IPS DF 4.7 (cell line): ENCODE measurements at regions not wholly inside any gene's neighbourhood (a gene's known extent, or its start where the extent isn't known, plus 50 kb on each side); places are given as distances from the start of the nearest gene placed in this dataset.

ENCODE experiments used
- DNase-seq: peaks from one replicate; pipeline ENCODE4 v3.0.0-alpha.2; 2013; ENCODE audit warnings: low spot score; ENCODE audit errors: extremely low read depth

- DNase-seq, result no peak
Observed at GRCh38 chr5:54743997-54744788, 226.6 kb downstream of the SNX18 start.

- DNase-seq, result no peak
Observed at GRCh38 chr5:54743581-54743980, 226.0 kb downstream of the SNX18 start.

GRCh38 chr5:54742417-54742891, 224.9 kb downstream of the SNX18 start:
- no peak for DNase-seq

GRCh38 chr5:54741711-54742110, 224.2 kb downstream of the SNX18 start:
- DNase-seq, result no peak

- DNase-seq, result no peak
Observed at GRCh38 chr5:54740141-54740540, 222.6 kb downstream of the SNX18 start.

GRCh38 chr5:54739371-54739770, 221.8 kb downstream of the SNX18 start:
- DNase-seq, result no peak

- no peak for DNase-seq
Observed at GRCh38 chr5:54738973-54739367, 221.4 kb downstream of the SNX18 start.

- no peak for DNase-seq
Observed at GRCh38 chr5:54738118-54738972, 220.8 kb downstream of the SNX18 start.

- no peak for DNase-seq
Observed at GRCh38 chr5:54736003-54736797, 218.6 kb downstream of the SNX18 start.

- DNase-seq, result no peak
Observed at GRCh38 chr5:54733101-54733500, 215.5 kb downstream of the SNX18 start.

- DNase-seq, result no peak
Observed at GRCh38 chr5:54732108-54732507, 214.5 kb downstream of the SNX18 start.

- DNase-seq, result no peak
Observed at GRCh38 chr5:54728588-54728915, 211.0 kb downstream of the SNX18 start.

- no peak for DNase-seq
Observed at GRCh38 chr5:54727874-54728587, 210.5 kb downstream of the SNX18 start.

- DNase-seq, result no peak
Observed at GRCh38 chr5:54725391-54726280, 208.1 kb downstream of the SNX18 start.

GRCh38 chr5:54722846-54723433, 205.4 kb downstream of the SNX18 start:
- DNase-seq, result no peak

GRCh38 chr5:54721951-54722654, 204.5 kb downstream of the SNX18 start:
- no peak for DNase-seq

GRCh38 chr5:54721116-54721515, 203.6 kb downstream of the SNX18 start:
- no peak for DNase-seq

GRCh38 chr5:54720341-54720740, 202.8 kb downstream of the SNX18 start:
- no peak for DNase-seq
